ENCODE measurements at regions not wholly inside any gene's neighbourhood (a gene's known extent, or its start where the extent isn't known, plus 50 kb on each side); places are given as distances from the start of the nearest gene placed in this dataset.
"Not testable (repeated sequence)": the region's sequence is repeated elsewhere in the genome, so short reads cannot be mapped to it uniquely, and the experiment has no call there.

GRCh38 chr6:49300443-49300842 lies 162.6 kb downstream of the MMUT start:
- Histone ChIP-seq H3K9me2 (replicated peaks; ENCODE audit: insufficient read depth, low read length) (no peaks in the 10 kb centered on the region), H3F3A (ENCODE audit: insufficient read depth) (no peaks in the 10 kb centered on the region), H3K79me2 (ENCODE audit: insufficient read depth, low read length) (no peaks in the 10 kb centered on the region), H3K27ac (ENCODE audit: low read depth, low read length) (no peak overlapping the region), H2AFZ (ENCODE audit: low read depth, low read length, severe bottlenecking) (no peak overlapping the region), H4K20me1 (ENCODE audit: low read depth, low read length) (no peaks in the 10 kb centered on the region), H3K9ac (ENCODE audit: low read length) (no peak overlapping the region), H3K4me2 (ENCODE audit: low read depth, low read length, poor library complexity, severe bottlenecking) (no peak overlapping the region), H3K27me3 (ENCODE audit: low read length) (no peaks in the 10 kb centered on the region), H3K36me3 (ENCODE audit: low read length) (no peaks in the 10 kb centered on the region), H3K9me3 (ENCODE audit: insufficient read depth, low read length) (no peaks in the 10 kb centered on the region), H3K4me3 (ENCODE audit: insufficient read depth, low read length, poor library complexity, severe bottlenecking) (no peak overlapping the region)
- TF ChIP-seq EZH2phosphoT487 (conservative IDR thresholded peaks at IDR 0.05; ENCODE audit: low read length): no peak
- no peak for TF ChIP-seq CTCF (IDR thresholded peaks at IDR 0.05; ENCODE audit: insufficient read depth, low read length, poor library complexity, severe bottlenecking)

GRCh38 chr6:49299279-49299678 lies 163.8 kb downstream of the MMUT start:
- H3K27me3 ChIP-seq (ENCODE audit: low read length): no peaks in the 10 kb centered on the region
- no peaks in the 10 kb centered on the region for H3F3A ChIP-seq (ENCODE audit: insufficient read depth)
- H3K9ac ChIP-seq (ENCODE audit: low read length): no peak overlapping the region
- H3K9me3 ChIP-seq (ENCODE audit: insufficient read depth, low read length): no peaks in the 10 kb centered on the region
- TF ChIP-seq CTCF (IDR thresholded peaks at IDR 0.05; ENCODE audit: insufficient read depth, low read length, poor library complexity, severe bottlenecking) (no peak), EZH2phosphoT487 (conservative IDR thresholded peaks at IDR 0.05; ENCODE audit: low read length) (no peak)
- no peak overlapping the region for H3K4me2 ChIP-seq (ENCODE audit: low read depth, low read length, poor library complexity, severe bottlenecking)
- H4K20me1 ChIP-seq (ENCODE audit: low read depth, low read length): no peaks in the 10 kb centered on the region
- H2AFZ ChIP-seq (ENCODE audit: low read depth, low read length, severe bottlenecking): no peak overlapping the region
- H3K36me3 ChIP-seq (ENCODE audit: low read length): no peaks in the 10 kb centered on the region
- no peak overlapping the region for H3K4me3 ChIP-seq (ENCODE audit: insufficient read depth, low read length, poor library complexity, severe bottlenecking)
- H3K79me2 ChIP-seq (ENCODE audit: insufficient read depth, low read length): no peaks in the 10 kb centered on the region
- no peaks in the 10 kb centered on the region for H3K9me2 ChIP-seq (replicated peaks; ENCODE audit: insufficient read depth, low read length)
- H3K27ac ChIP-seq (ENCODE audit: low read depth, low read length): no peak overlapping the region

- Histone ChIP-seq H3K27ac (ENCODE audit: low read depth, low read length) (no peak overlapping the region), H3K4me3 (ENCODE audit: insufficient read depth, low read length, poor library complexity, severe bottlenecking) (no peak overlapping the region), H3K4me2 (ENCODE audit: low read depth, low read length, poor library complexity, severe bottlenecking) (no peak overlapping the region), H3K9me3 (ENCODE audit: insufficient read depth, low read length) (no peaks in the 10 kb centered on the region), H3K27me3 (ENCODE audit: low read length) (no peaks in the 10 kb centered on the region), H3F3A (ENCODE audit: insufficient read depth) (no peaks in the 10 kb centered on the region), H3K9me2 (replicated peaks; ENCODE audit: insufficient read depth, low read length) (no peaks in the 10 kb centered on the region), H4K20me1 (ENCODE audit: low read depth, low read length) (no peaks in the 10 kb centered on the region), H3K36me3 (ENCODE audit: low read length) (no peaks in the 10 kb centered on the region), H3K9ac (ENCODE audit: low read length) (no peak overlapping the region), H2AFZ (ENCODE audit: low read depth, low read length, severe bottlenecking) (no peak overlapping the region), H3K79me2 (ENCODE audit: insufficient read depth, low read length) (no peaks in the 10 kb centered on the region)
- TF ChIP-seq EZH2phosphoT487 (conservative IDR thresholded peaks at IDR 0.05; ENCODE audit: low read length) (no peak), CTCF (IDR thresholded peaks at IDR 0.05; ENCODE audit: insufficient read depth, low read length, poor library complexity, severe bottlenecking) (no peak)
These were observed 178.9 kb downstream of the MMUT start for GRCh38 chr6:49284180-49284579.

- not testable (repeated sequence) for H3K4me3 ChIP-seq (ENCODE audit: insufficient read depth, low read length, poor library complexity, severe bottlenecking); H3K36me3 ChIP-seq (ENCODE audit: low read length); H3K27me3 ChIP-seq (ENCODE audit: low read length); H3K9me2 ChIP-seq (replicated peaks; ENCODE audit: insufficient read depth, low read length); H2AFZ ChIP-seq (ENCODE audit: low read depth, low read length, severe bottlenecking); H3K79me2 ChIP-seq (ENCODE audit: insufficient read depth, low read length); H4K20me1 ChIP-seq (ENCODE audit: low read depth, low read length); H3K27ac ChIP-seq (ENCODE audit: low read depth, low read length); H3K9me3 ChIP-seq (ENCODE audit: insufficient read depth, low read length); H3F3A ChIP-seq (ENCODE audit: insufficient read depth); H3K4me2 ChIP-seq (ENCODE audit: low read depth, low read length, poor library complexity, severe bottlenecking); H3K9ac ChIP-seq (ENCODE audit: low read length)
These were observed 188.0 kb downstream of the MMUT start for GRCh38 chr6:49274809-49275769.
